ENCODE measurements at regions not wholly inside any gene's neighbourhood (a gene's known extent, or its start where the extent isn't known, plus 50 kb on each side); places are given as distances from the start of the nearest gene placed in this dataset.

- no peaks in the 10 kb centered on the region for H3K9me3 ChIP-seq
- WGBS (ENCODE audit: missing lambda C conversion rate), result 70% methylated on average over 3 of the region's 3 CpGs
- no peak for DNase-seq (ENCODE audit: low read depth in 1 of 2, low spot score in 1 of 2)
- no peak overlapping the region for H3K27ac ChIP-seq
- ChIA-PET POLR2A (no interaction called here), CTCF (no interaction called here)
- TF ChIP-seq SREBF2 (IDR thresholded peaks at IDR 0.05) (no peak), ZFP36 (IDR thresholded peaks at IDR 0.05; ENCODE audit: borderline replicate concordance, partially characterized antibody) (no peak), FOSB (CRISPR knock-in tag; IDR thresholded peaks at IDR 0.05) (no peak), CBX8 (IDR thresholded peaks at IDR 0.05) (no peak), MAFK (IDR thresholded peaks at IDR 0.05; ENCODE audit: partially characterized antibody) (no peak)
- FAIRE-seq, result no peak
- H3K4me2 ChIP-seq, result no peak overlapping the region
- no peak overlapping the region for H3K4me3 ChIP-seq
- ATAC-seq, result no peak
- H3K4me1 ChIP-seq, result no peaks in the 10 kb centered on the region
These were observed 110.3 kb upstream of the STEAP1B start for GRCh38 chr7:22610263-22610662.

- 78% methylated on average over 5 of the region's 5 CpGs for whole genome bisulfite sequencing (ENCODE audit: missing lambda C conversion rate)
- Histone ChIP-seq H3K9me3 (no peaks in the 10 kb centered on the region), H3K4me1 (no peaks in the 10 kb centered on the region; the same call in 2 of the 3 replicates), H3K4me2 (no peak overlapping the region), H3K27ac (no peak overlapping the region), H3K4me3 (no peak overlapping the region)
- TF ChIP-seq BCL3 (IDR thresholded peaks at IDR 0.05), result no peak
- no peak for TF ChIP-seq ATOH8 (CRISPR knock-in tag; IDR thresholded peaks at IDR 0.05; ENCODE audit: low read depth)
- TF ChIP-seq CHD2 (IDR thresholded peaks at IDR 0.05; ENCODE audit: low read length, partially characterized antibody), result no peak
- no peak for TF ChIP-seq BHLHE40 (IDR thresholded peaks at IDR 0.05; ENCODE audit: low read depth, low read length)
- TF ChIP-seq EHMT2 (IDR thresholded peaks at IDR 0.05; ENCODE audit: low read depth), result no peak
- TF ChIP-seq REST (IDR thresholded peaks at IDR 0.05), result no peak
- TF ChIP-seq TFCP2L1 (CRISPR knock-in tag; IDR thresholded peaks at IDR 0.05), result no peak
- TF ChIP-seq E2F6 (IDR thresholded peaks at IDR 0.05; ENCODE audit: borderline replicate concordance, low read depth), result no peak
- TF ChIP-seq RNF2 (IDR thresholded peaks at IDR 0.05; ENCODE audit: borderline replicate concordance, low read depth), result no peak
- no peak for TF ChIP-seq KDM5A (IDR thresholded peaks at IDR 0.05)
- no peak for TF ChIP-seq RCOR1 (IDR thresholded peaks at IDR 0.05; ENCODE audit: low read depth, low read length)
- TF ChIP-seq ELK1 (IDR thresholded peaks at IDR 0.05; ENCODE audit: low read depth, low read length), result no peak
- no peak for TF ChIP-seq PBX3 (IDR thresholded peaks at IDR 0.05)
- POLR2A ChIA-PET, result no interaction called here
- DNase-seq (ENCODE audit: low read depth in 1 of 2, low spot score in 1 of 2) (no peak), ATAC-seq (no peak), FAIRE-seq (no peak)
- CTCF ChIA-PET, result no interaction called here
These were observed 107.2 kb upstream of the STEAP1B start for GRCh38 chr7:22607180-22607579.
